H54 (cell line): ENCODE measurements at regions not wholly inside any gene's neighbourhood (a gene's known extent, or its start where the extent isn't known, plus 50 kb on each side); places are given as distances from the start of the nearest gene placed in this dataset.
"Not testable (repeated sequence)": the region's sequence is repeated elsewhere in the genome, so short reads cannot be mapped to it uniquely, and the experiment has no call there.

Experiments
- DNase-seq: peaks from one replicate; pipeline ENCODE4 v3.0.0; 2011; ENCODE audit warnings: low spot score, mixed read lengths; ENCODE audit not compliant: insufficient read length
- FAIRE-seq: peaks from 3 replicates; lab custom pipeline; 2011; peaks lifted over from hg19 to GRCh38; lab: Jason Lieb, UNC
- POLR2A ChIP-seq: IDR thresholded peaks from 2 replicates; pipeline ENCODE4 v1.6.1; 2011; ENCODE audit warnings: low read depth, mild to moderate bottlenecking, low read length

GRCh38 chr11:79535606-79536005, 94.8 kb upstream of the TENM4 start:
- no peak for TF ChIP-seq POLR2A
- DNase-seq (no peak), FAIRE-seq (no peak)

GRCh38 chr11:79525257-79525656, 84.4 kb upstream of the TENM4 start:
- FAIRE-seq (peak; percentile 75), DNase-seq (no peak)
- no peak for TF ChIP-seq POLR2A

GRCh38 chr11:79522626-79523025, 81.8 kb upstream of the TENM4 start:
- FAIRE-seq: no peak
- no peak for DNase-seq
- no peak for TF ChIP-seq POLR2A

GRCh38 chr11:79520086-79520485, 79.3 kb upstream of the TENM4 start:
- DNase-seq (no peak), FAIRE-seq (no peak)
- TF ChIP-seq POLR2A: no peak

- no peak for TF ChIP-seq POLR2A
- DNase-seq: no peak
- FAIRE-seq: no peak
Measured at GRCh38 chr11:79515781-79516180, 75.0 kb upstream of the TENM4 start.

- DNase-seq (no peak), FAIRE-seq (no peak)
- TF ChIP-seq POLR2A: no peak
Measured at GRCh38 chr11:79514695-79515094, 73.9 kb upstream of the TENM4 start.

- TF ChIP-seq POLR2A: no peak
- DNase-seq (no peak), FAIRE-seq (no peak)
Measured at GRCh38 chr11:79514290-79514689, 73.5 kb upstream of the TENM4 start.

GRCh38 chr11:79512706-79513469, 72.1 kb upstream of the TENM4 start:
- no peak for FAIRE-seq
- no peak for TF ChIP-seq POLR2A
- DNase-seq: no peak

- TF ChIP-seq POLR2A: no peak
- FAIRE-seq (no peak), DNase-seq (no peak)
Measured at GRCh38 chr11:79510960-79511359, 70.1 kb upstream of the TENM4 start.

GRCh38 chr11:79508461-79508860, 67.6 kb upstream of the TENM4 start:
- TF ChIP-seq POLR2A: no peak
- no peak for FAIRE-seq

GRCh38 chr11:79507706-79508105, 66.9 kb upstream of the TENM4 start:
- TF ChIP-seq POLR2A: no peak
- FAIRE-seq (no peak), DNase-seq (no peak)

More at GRCh38 chr11:79508461-79508860, 67.6 kb upstream of the TENM4 start:
- no peak for DNase-seq

- TF ChIP-seq POLR2A: no peak
- no peak for FAIRE-seq
- no peak for DNase-seq
Measured at GRCh38 chr11:79506734-79507344, 66.0 kb upstream of the TENM4 start.

GRCh38 chr11:79506124-79506523, 65.3 kb upstream of the TENM4 start:
- FAIRE-seq: no peak
- DNase-seq: no peak
- no peak for TF ChIP-seq POLR2A

GRCh38 chr11:79503028-79503427, 62.2 kb upstream of the TENM4 start:
- FAIRE-seq: no peak
- DNase-seq: no peak
- TF ChIP-seq POLR2A: no peak

GRCh38 chr11:79501707-79502106, 60.9 kb upstream of the TENM4 start:
- DNase-seq (no peak), FAIRE-seq (no peak)
- TF ChIP-seq POLR2A: no peak

- FAIRE-seq, DNase-seq: not testable (repeated sequence)
Measured at GRCh38 chr11:79499929-79500328, 59.1 kb upstream of the TENM4 start.
